ENCODE measurements at regions not wholly inside any gene's neighbourhood (a gene's known extent, or its start where the extent isn't known, plus 50 kb on each side); places are given as distances from the start of the nearest gene placed in this dataset.
"Not testable (repeated sequence)": the region's sequence is repeated elsewhere in the genome, so short reads cannot be mapped to it uniquely, and the experiment has no call there.

GRCh38 chr14:71240171-71240570 lies 332.9 kb downstream of the PCNX1 start:
- DNase-seq (ENCODE audit: low read depth) = no peak

GRCh38 chr14:71240866-71241520 lies 333.7 kb downstream of the PCNX1 start:
- no peak for DNase-seq (ENCODE audit: low read depth)

- DNase-seq (ENCODE audit: low read depth) = no peak
Observed at GRCh38 chr14:71242237-71242748, 335.0 kb downstream of the PCNX1 start.

- no peak for DNase-seq (ENCODE audit: low read depth)
Observed at GRCh38 chr14:71243697-71244096, 336.4 kb downstream of the PCNX1 start.

- DNase-seq (ENCODE audit: low read depth) = no peak
Observed at GRCh38 chr14:71244341-71244740, 337.1 kb downstream of the PCNX1 start.

- no peak for DNase-seq (ENCODE audit: low read depth)
Observed at GRCh38 chr14:71245659-71246361, 338.6 kb downstream of the PCNX1 start.

GRCh38 chr14:71246539-71246938 lies 339.3 kb downstream of the PCNX1 start:
- DNase-seq (ENCODE audit: low read depth) = no peak

GRCh38 chr14:71247106-71247505 lies 339.8 kb downstream of the PCNX1 start:
- DNase-seq (ENCODE audit: low read depth) = no peak

GRCh38 chr14:71248194-71248593 lies 340.9 kb downstream of the PCNX1 start:
- no peak for DNase-seq (ENCODE audit: low read depth)

GRCh38 chr14:71250347-71250746 lies 343.1 kb downstream of the PCNX1 start:
- DNase-seq (ENCODE audit: low read depth) = no peak

GRCh38 chr14:71250791-71251190 lies 343.5 kb downstream of the PCNX1 start:
- DNase-seq (ENCODE audit: low read depth) = no peak

GRCh38 chr14:71254091-71254719 lies 346.9 kb downstream of the PCNX1 start:
- DNase-seq (ENCODE audit: low read depth) = not testable (repeated sequence)

- DNase-seq (ENCODE audit: low read depth) = no peak
Observed at GRCh38 chr14:71261206-71261605, 353.9 kb downstream of the PCNX1 start.

GRCh38 chr14:71262441-71262840 lies 355.2 kb downstream of the PCNX1 start:
- no peak for DNase-seq (ENCODE audit: low read depth)

- no peak for DNase-seq (ENCODE audit: low read depth)
Observed at GRCh38 chr14:71264260-71264659, 357.0 kb downstream of the PCNX1 start.

GRCh38 chr14:71267007-71267513 lies 359.8 kb downstream of the PCNX1 start:
- DNase-seq (ENCODE audit: low read depth) = no peak

GRCh38 chr14:71267691-71268090 lies 360.4 kb downstream of the PCNX1 start:
- no peak for DNase-seq (ENCODE audit: low read depth)

- no peak for DNase-seq (ENCODE audit: low read depth)
Observed at GRCh38 chr14:71270111-71270510, 362.9 kb downstream of the PCNX1 start.

GRCh38 chr14:71271166-71271945 lies 364.1 kb downstream of the PCNX1 start:
- no peak for DNase-seq (ENCODE audit: low read depth)

GRCh38 chr14:71273366-71273765 lies 366.1 kb downstream of the PCNX1 start:
- DNase-seq (ENCODE audit: low read depth) = no peak

GRCh38 chr14:71284048-71284447 lies 376.8 kb downstream of the PCNX1 start:
- DNase-seq (ENCODE audit: low read depth) = no peak

- DNase-seq (ENCODE audit: low read depth) = no peak
Observed at GRCh38 chr14:71286126-71286525, 378.9 kb downstream of the PCNX1 start.
